GM18505 (cell line): ENCODE measurements at regions not wholly inside any gene's neighbourhood (a gene's known extent, or its start where the extent isn't known, plus 50 kb on each side); places are given as distances from the start of the nearest gene placed in this dataset.

Source experiments
- ATAC-seq: cut with Tn5 transposase; IDR thresholded peaks from one replicate; pipeline ENCODE4 v1.9.1; 2021; ENCODE audit not compliant: unreplicated experiment
- POLR2A ChIP-seq: IDR thresholded peaks from 4 replicates; pipeline ENCODE4 v1.6.1; 2011; ENCODE audit warnings: borderline replicate concordance; ENCODE audit not compliant: insufficient read depth, insufficient read length; ENCODE audit errors: extremely low read depth

DNA sequence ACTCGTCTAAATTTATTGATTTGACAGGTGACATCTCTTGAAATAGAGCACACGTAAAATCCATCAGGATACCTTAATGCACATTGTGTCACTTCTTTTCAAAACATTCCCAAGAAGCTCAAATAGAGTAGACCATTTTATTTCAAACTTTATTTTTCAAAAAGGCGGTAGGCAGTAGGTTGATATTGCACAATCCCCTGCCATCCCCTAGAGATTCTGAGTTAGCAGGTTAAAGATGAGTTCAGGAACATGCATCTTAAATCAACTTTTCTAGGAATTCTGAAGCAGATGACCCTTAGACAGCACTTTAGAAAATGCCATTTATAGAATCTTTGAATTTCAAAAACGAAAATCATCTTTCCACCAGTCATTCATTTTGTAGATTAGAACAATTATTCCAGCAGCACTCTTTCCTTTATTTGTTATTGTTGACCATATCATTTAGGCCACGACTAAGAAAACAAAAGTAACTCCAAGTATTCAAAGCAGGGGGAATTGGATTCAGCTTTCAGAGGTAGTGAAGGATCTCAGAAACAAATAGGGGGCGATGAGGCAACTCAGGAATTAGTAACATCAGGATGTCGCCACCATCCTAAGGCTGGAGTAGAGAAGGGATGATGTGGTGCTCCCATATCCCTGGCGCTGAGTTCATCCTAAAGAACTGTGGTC lies 198.2 kb upstream of the MCTP2 start:
- ATAC-seq: no peak
- no peak for TF ChIP-seq POLR2A

GRCh38 chr15:94032571-94032970 lies 198.8 kb upstream of the MCTP2 start:
- no peak for TF ChIP-seq POLR2A
- no peak for ATAC-seq

GRCh38 chr15:94031072-94031471 lies 200.3 kb upstream of the MCTP2 start:
- no peak for TF ChIP-seq POLR2A
- ATAC-seq: no peak

- ATAC-seq: no peak
- no peak for TF ChIP-seq POLR2A
Observed at GRCh38 chr15:94029495-94029894, 201.9 kb upstream of the MCTP2 start.

DNA sequence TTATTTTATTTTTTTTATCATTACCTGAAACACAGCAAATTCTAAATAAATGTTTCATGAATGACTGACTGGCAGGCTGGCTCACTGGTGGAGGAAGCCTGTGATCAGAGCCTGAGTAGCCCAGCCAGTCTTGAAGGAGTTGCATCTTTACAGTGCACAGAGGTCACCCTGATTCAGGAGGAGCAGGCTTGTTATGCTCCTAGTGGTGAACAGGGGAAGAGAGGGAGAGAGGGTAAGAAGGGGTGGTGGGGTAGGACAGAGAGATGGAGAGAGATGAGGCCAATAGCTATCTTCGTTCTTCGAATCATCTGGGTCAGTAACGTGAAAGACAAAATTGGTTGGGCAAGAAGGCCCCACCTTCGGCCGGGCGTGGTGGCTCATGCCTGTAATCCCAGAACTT lies 202.6 kb upstream of the MCTP2 start:
- TF ChIP-seq POLR2A: no peak
- no peak for ATAC-seq

DNA sequence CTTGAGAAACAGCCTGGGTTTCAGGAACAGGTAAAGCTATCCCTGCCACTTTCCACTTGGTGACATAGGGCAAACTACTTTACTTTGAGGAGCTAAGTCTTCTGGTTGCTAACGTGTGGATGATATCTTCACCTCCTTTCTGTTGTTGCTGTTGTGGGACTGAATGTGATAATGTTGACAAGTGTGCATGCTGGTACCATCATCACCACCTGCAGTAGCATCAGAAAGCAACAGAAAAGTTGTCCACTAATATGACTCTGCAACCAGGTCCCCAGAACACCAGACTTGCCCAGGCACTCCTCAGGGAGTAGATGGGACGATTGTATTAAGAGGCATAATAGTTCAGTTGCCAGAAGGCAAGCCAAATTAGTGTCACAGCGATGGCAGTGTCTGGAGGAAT lies 203.2 kb upstream of the MCTP2 start:
- ATAC-seq: no peak
- no peak for TF ChIP-seq POLR2A

DNA sequence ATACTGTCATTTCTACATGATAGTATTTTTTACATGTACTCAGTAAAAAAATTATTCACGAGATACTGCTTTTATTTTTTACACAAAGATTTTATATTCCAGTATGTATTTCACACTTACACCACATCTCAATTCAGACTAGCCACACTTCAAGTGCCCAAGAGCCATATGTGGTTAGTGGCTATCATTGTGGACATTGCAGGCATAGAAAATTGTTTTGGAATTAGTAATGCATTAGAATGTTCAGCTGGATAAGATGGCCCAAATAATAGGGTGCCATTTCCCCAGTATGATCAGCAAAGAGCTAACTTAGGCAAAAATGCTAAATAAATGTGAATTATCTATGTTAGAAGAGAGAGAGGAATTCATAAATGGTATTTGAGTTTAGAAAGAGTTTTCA lies 203.8 kb upstream of the MCTP2 start:
- no peak for TF ChIP-seq POLR2A
- no peak for ATAC-seq

DNA sequence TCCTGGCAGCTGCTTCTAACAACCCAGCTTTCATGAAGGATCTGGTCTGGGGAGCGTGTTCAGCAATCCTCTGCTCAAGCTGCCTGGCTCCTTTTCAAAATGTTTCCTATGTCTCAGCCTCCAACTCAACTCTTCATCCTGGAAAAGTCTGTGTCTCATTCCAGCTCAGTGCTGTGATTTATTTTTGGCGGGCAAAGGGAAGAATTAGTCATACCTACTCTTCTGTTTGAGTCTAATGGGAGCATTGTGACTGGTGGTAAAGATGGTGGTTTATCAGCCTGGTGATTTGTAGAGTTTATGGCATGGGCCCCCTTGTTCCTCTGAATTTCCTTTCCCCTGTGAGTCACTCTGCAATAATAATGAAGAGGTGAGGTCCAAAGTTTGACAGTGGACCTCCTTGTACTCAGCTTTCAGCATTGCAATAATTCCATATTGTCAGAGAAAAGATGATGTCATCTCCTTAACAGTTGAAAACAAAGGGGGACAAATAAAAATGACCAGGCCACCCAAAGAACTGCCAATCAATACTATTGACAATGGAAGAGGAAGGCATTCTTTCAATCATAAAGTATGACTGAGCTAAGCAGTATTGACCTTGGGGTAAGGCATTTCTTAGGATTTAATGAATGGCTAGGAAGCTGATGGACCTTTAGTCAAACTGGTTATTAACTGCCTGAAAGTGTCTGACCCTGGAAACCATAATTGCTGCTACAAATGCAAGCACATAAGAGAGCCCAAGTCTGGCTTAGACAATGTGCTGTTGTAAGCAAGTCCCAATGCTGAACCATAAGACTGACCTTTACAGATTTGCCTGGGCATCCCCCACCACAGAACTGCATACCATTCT lies 204.7 kb upstream of the MCTP2 start:
- ATAC-seq: no peak

GRCh38 chr15:94023531-94023930 lies 207.8 kb upstream of the MCTP2 start:
- no peak for ATAC-seq
- no peak for TF ChIP-seq POLR2A

More for the DNA sequence above, 204.7 kb upstream of the MCTP2 start:
- no peak for TF ChIP-seq POLR2A

DNA sequence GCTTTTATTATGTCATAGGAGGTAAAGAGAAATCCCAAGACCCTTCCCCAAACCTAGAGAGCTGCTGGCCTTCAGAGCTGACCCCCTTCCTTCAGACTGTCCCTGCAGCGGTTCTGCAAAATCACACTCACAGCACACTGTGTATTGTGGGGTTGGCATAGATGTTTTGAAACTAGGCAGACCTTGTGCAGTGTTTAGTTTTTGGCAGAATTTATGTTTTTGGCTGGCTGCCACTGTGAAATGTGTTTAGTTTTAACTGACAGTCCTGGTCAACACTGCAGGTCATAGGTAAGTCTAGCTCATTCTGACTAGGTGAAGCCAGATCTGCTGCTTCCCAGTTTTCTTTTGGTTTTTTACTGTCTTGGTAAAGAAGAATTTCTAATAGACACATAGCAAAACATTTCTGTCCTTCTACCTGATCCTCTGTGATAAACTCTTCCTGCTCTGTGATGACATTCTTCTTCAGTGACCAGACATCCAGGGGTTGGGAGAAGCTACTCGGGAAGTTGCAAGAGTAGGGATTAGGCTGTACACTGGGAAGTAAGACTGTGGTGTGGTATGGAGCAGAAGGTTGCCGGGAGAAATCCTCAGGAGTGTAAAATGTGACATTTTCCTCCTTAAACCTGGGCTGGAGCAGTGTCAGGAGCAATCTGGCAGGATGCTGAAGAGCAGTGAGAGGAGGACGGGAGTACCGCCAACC lies 209.6 kb upstream of the MCTP2 start:
- no peak for ATAC-seq
- TF ChIP-seq POLR2A: no peak

DNA sequence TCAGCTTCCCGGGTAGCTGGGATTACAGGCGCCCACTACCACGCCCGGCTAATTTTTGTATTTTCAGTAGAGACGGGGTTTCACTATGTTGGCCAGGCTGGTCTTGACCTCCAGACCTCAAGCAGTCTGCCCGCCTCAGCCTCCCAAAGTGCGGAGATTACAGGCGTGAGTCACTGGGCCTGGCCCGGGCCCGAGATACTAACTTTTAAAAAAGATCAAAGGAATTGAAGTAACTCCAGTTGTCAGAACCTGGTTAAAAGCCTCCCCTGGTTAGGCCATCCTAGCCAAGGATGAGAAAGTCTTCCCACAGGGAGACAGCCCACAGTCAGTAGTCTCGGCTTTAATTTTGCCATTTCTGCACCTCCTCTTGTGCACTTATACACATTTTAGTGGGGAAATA lies 212.3 kb upstream of the MCTP2 start:
- no peak for ATAC-seq
- no peak for TF ChIP-seq POLR2A

DNA sequence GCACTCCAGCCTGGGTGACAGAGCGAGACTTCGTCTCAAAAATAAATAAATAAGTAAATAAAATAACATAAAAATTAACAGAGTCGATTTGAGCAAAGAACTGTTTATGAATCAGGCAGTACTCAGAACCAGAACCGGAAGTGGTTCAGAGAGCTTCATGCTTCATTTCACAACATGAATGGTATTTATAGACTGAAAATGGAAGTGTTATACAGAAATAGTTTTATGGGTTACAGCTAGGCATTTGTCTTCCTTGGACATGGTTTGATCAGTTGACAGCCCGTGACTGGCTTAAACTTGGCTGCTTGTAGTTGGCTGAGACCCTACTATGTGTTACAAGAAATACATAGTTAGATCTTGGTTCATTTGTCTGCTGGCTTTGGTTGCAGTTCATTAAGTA lies 216.0 kb upstream of the MCTP2 start:
- no peak for ATAC-seq
- no peak for TF ChIP-seq POLR2A
